GM20000 (cell line): ENCODE measurements at regions not wholly inside any gene's neighbourhood (a gene's known extent, or its start where the extent isn't known, plus 50 kb on each side); places are given as distances from the start of the nearest gene placed in this dataset.

Experiments used
- DNase-seq: peaks from one replicate; pipeline ENCODE4 v3.0.0; 2012; ENCODE audit warnings: low spot score
- CTCF ChIP-seq: IDR thresholded peaks from 2 replicates; pipeline ENCODE4 v1.5.1; 2012; ENCODE audit warnings: mild to moderate bottlenecking, control low read depth; ENCODE audit errors: extremely low read depth, missing control alignments

GRCh38 chrX:97842468-97843199, 958.9 kb downstream of the RPA4 start:
- TF ChIP-seq CTCF = no peak
- DNase-seq = no peak

- TF ChIP-seq CTCF = no peak
- DNase-seq = no peak
These were observed 959.6 kb downstream of the RPA4 start for GRCh38 chrX:97843200-97843811.

- DNase-seq = no peak
- TF ChIP-seq CTCF = no peak
These were observed 960.5 kb downstream of the RPA4 start for GRCh38 chrX:97844161-97844560.

GRCh38 chrX:97844943-97845342, 961.2 kb downstream of the RPA4 start:
- no peak for TF ChIP-seq CTCF
- no peak for DNase-seq

- TF ChIP-seq CTCF = no peak
- no peak for DNase-seq
These were observed 961.7 kb downstream of the RPA4 start for GRCh38 chrX:97845451-97845850.

GRCh38 chrX:97846228-97846627, 962.5 kb downstream of the RPA4 start:
- no peak for TF ChIP-seq CTCF
- no peak for DNase-seq

- no peak for DNase-seq
- TF ChIP-seq CTCF = no peak
These were observed 963.1 kb downstream of the RPA4 start for GRCh38 chrX:97846718-97847237.
